Kidney epithelial cell (primary cell): ENCODE measurements at regions not wholly inside any gene's neighbourhood (a gene's known extent, or its start where the extent isn't known, plus 50 kb on each side); places are given as distances from the start of the nearest gene placed in this dataset.

ENCODE experiments used
- DNase-seq: peaks from one replicate; pipeline ENCODE4 v3.0.0-alpha.2; 2010; ENCODE audit warnings: low read depth
- H3K27me3 ChIP-seq: 2 replicates; pipeline ENCODE4 v1.6.0; 2011; ENCODE audit warnings: low read length; ENCODE audit not compliant: control insufficient read depth, insufficient read depth
- H3K36me3 ChIP-seq: 2 replicates; pipeline ENCODE4 v1.5.1; 2011; ENCODE audit warnings: low read length; ENCODE audit not compliant: control insufficient read depth, insufficient read depth
- H3K4me3 ChIP-seq: 2 replicates; pipeline ENCODE4 v1.5.1; 2011; ENCODE audit warnings: low read depth, mild to moderate bottlenecking, control low read depth, low read length
- CTCF ChIP-seq: IDR thresholded peaks from 2 replicates; pipeline ENCODE4 v1.5.1; 2011; ENCODE audit warnings: mild to moderate bottlenecking, moderate library complexity, low read length, control low read depth, inconsistent platforms; ENCODE audit not compliant: insufficient read depth, poor library complexity, severe bottlenecking

- DNase-seq = no peak
- Histone ChIP-seq H3K4me3 (no peak overlapping the region), H3K36me3 (no peaks in the 10 kb centered on the region), H3K27me3 (no peaks in the 10 kb centered on the region)
- TF ChIP-seq CTCF = no peak
These were observed 268.3 kb upstream of the PROX1 start for GRCh38 chr1:213719462-213719861.

- no peak for DNase-seq
- Histone ChIP-seq H3K27me3 (no peaks in the 10 kb centered on the region), H3K36me3 (no peaks in the 10 kb centered on the region), H3K4me3 (no peak overlapping the region)
- no peak for TF ChIP-seq CTCF
These were observed 267.7 kb upstream of the PROX1 start for GRCh38 chr1:213720032-213720431.

GRCh38 chr1:213723187-213723586 is 264.6 kb upstream of the PROX1 start:
- DNase-seq = no peak
- no peak for TF ChIP-seq CTCF
- Histone ChIP-seq H3K36me3 (no peaks in the 10 kb centered on the region), H3K27me3 (no peaks in the 10 kb centered on the region), H3K4me3 (no peak overlapping the region)

- TF ChIP-seq CTCF = no peak
- H3K36me3 ChIP-seq = no peaks in the 10 kb centered on the region
- H3K27me3 ChIP-seq = no peaks in the 10 kb centered on the region
- DNase-seq = no peak
- H3K4me3 ChIP-seq = no peak overlapping the region
These were observed 262.9 kb upstream of the PROX1 start for GRCh38 chr1:213724640-213725536.

GRCh38 chr1:213727853-213728592 is 259.8 kb upstream of the PROX1 start:
- no peak for DNase-seq
- Histone ChIP-seq H3K36me3 (no peaks in the 10 kb centered on the region), H3K4me3 (no peak overlapping the region), H3K27me3 (no peaks in the 10 kb centered on the region)
- TF ChIP-seq CTCF = no peak
